Pancreas (tissue), 10 donors: ENCODE measurements at regions not wholly inside any gene's neighbourhood (a gene's known extent, or its start where the extent isn't known, plus 50 kb on each side); places are given as distances from the start of the nearest gene placed in this dataset.
A peak's percentile ranks its signal among the peaks of the same experiment; 100 is the strongest.

ENCODE experiments used
- ATAC-seq, 4 donors: fragments of 200-7000 bp; cut with Tn5 transposase; one replicate each; pipeline versions ENCODE4 v1.8.0 to v1.9.1; 2020; ENCODE audit warnings: mild to moderate bottlenecking in 4 of 4, moderate library complexity in 4 of 4
- DNase-seq, 6 donors: peaks; one replicate each; pipeline ENCODE4 v3.0.0-alpha.2; 2020
- FAIRE-seq: peaks from 2 replicates; lab custom pipeline; 2012; peaks lifted over from hg19 to GRCh38; lab: Jason Lieb, UNC
- H3K27ac ChIP-seq, 4 donors: fragments of 200-600 bp; sonication (generic); 1 replicate in 3 of 4; 2 replicates in 1 of 4; pipeline versions ENCODE4 v1.5.0 to v1.8.0; 2020
- H3K27me3 ChIP-seq, 4 donors: fragments of 200-600 bp; one replicate each; pipeline ENCODE4 v1.8.0; 2021
- H3K36me3 ChIP-seq, 3 donors: fragments of 200-600 bp; sonication (generic) in 1 of 3; one replicate each; pipeline versions ENCODE4 v1.5.0 to v1.8.0; 2020 to 2021
- H3K4me1 ChIP-seq, 3 donors: fragments of 200-600 bp; one replicate each; pipeline ENCODE4 v1.8.0; 2021
- H3K4me3 ChIP-seq, 4 donors: fragments of 200-600 bp; sonication (generic) in 2 of 4; one replicate each; pipeline versions ENCODE4 v1.5.0 to v1.8.0; 2020 to 2021
- H3K9me3 ChIP-seq, 4 donors: fragments of 200-600 bp; one replicate each; pipeline ENCODE4 v1.8.0; 2021
- CTCF ChIP-seq, 4 donors: fragments of 200-600 bp; sonication (generic) in 3 of 4; IDR thresholded peaks; one replicate each; pipeline versions ENCODE4 v1.5.0 to v1.8.0; 2021; ENCODE audit warnings: antibody characterized with exemption in 4 of 4
- WGBS, 2 donors: extraction: QIAGEN DNeasy Blood & Tissue Kit; methylation state at CpG; one replicate each; pipeline ENCODE4 v1.1.7; 2013; 5-methylcytosine and 5-hydroxymethylcytosine counted together
- intact Hi-C, 3 donors: fragments of 100-400 bp; cut with DNase I; formaldehyde crosslinking; loops; one replicate each; pipeline versions ENCODE4 v1.11.1 to v1.14.2; 2022
- donor health status: healthy with polysubstance abuse.
- donor health status: DM: no; HTN: no; CAD: no; lungs with moderate emphysema.
- donor health status: DM: no; HTN: no; CAD: no.
- donor health status: control.
- donor health status: control.
- donor health status: Bipolar disorder and iron deficiency.
- donor health status: DM: yes; HTN: yes; CAD: no.
- donor health status: DM: no; HTN: no; CAD: no.
- donor health status: DM: no; HTN: no; CAD: no.
- donor health status: DM: yes; HTN: yes; CAD: no.

- no peaks in the 10 kb centered on the region for H3K27me3 ChIP-seq
- 97 to 100% methylated on average over 1 of the region's 1 CpG for WGBS, 2 donors
- no peaks in the 10 kb centered on the region for H3K9me3 ChIP-seq
- intact Hi-C loops, result no loop called here
- H3K27ac ChIP-seq, result no peak overlapping the region
- H3K4me1 ChIP-seq, result no peaks in the 10 kb centered on the region
- ATAC-seq (no peak), FAIRE-seq (no peak), DNase-seq (no peak)
- no peaks in the 10 kb centered on the region for H3K36me3 ChIP-seq
- no peak for TF ChIP-seq CTCF (IDR thresholded peaks at IDR 0.05)
- no peak overlapping the region for H3K4me3 ChIP-seq
Measured at GRCh38 chr2:66903183-66903582, 468.3 kb downstream of the MEIS1 start.

- Histone ChIP-seq H3K36me3 (no peaks in the 10 kb centered on the region), H3K4me3 (no peak overlapping the region), H3K27me3 (no peaks in the 10 kb centered on the region), H3K9me3 (no peaks in the 10 kb centered on the region), H3K27ac (no peak overlapping the region), H3K4me1 (no peaks in the 10 kb centered on the region)
- FAIRE-seq (no peak), DNase-seq (no peak), ATAC-seq (no peak)
- intact Hi-C loops, result no loop called here
- WGBS, 2 donors, result 95% methylated on average over 9 of the region's 9 CpGs
- TF ChIP-seq CTCF (IDR thresholded peaks at IDR 0.05), result no peak
Measured at GRCh38 chr2:66903745-66904465, 469.0 kb downstream of the MEIS1 start.

GRCh38 chr2:66915237-66915636 is 480.3 kb downstream of the MEIS1 start:
- 88 to 97% methylated on average over 2 of the region's 2 CpGs for WGBS, 2 donors
- Histone ChIP-seq H3K27ac (no peak overlapping the region), H3K9me3 (no peaks in the 10 kb centered on the region), H3K27me3 (no peaks in the 10 kb centered on the region), H3K4me3 (no peak overlapping the region), H3K4me1 (peaks cover 4 to 9% (median 4%) of the 10 kb centered on the region in 3 donors), H3K36me3 (no peaks in the 10 kb centered on the region)
- intact Hi-C loops, result no loop called here
- no peak for TF ChIP-seq CTCF (IDR thresholded peaks at IDR 0.05)
- ATAC-seq (no peak), DNase-seq (no peak), FAIRE-seq (no peak)

- Histone ChIP-seq H3K9me3 (no peaks in the 10 kb centered on the region), H3K36me3 (no peaks in the 10 kb centered on the region), H3K27me3 (no peaks in the 10 kb centered on the region), H3K4me1 (peaks cover 4 to 9% (median 4%) of the 10 kb centered on the region in 3 donors), H3K27ac (no peak overlapping the region), H3K4me3 (no peak overlapping the region)
- WGBS, 2 donors, result 5 to 16% methylated on average over 1 of the region's 1 CpG
- ATAC-seq, result peak in 1 of 4 donors; percentile 48
- TF ChIP-seq CTCF (IDR thresholded peaks at IDR 0.05), result peak in 1 of 4 donors; percentile 7
- intact Hi-C loops, result no loop called here
- DNase-seq, result no peak
- FAIRE-seq, result no peak
Measured at GRCh38 chr2:66919286-66919685, 477.8 kb upstream of the ETAA1 start.

GRCh38 chr2:66920415-66920814 is 476.7 kb upstream of the ETAA1 start:
- Histone ChIP-seq H3K27me3 (no peaks in the 10 kb centered on the region), H3K4me1 (peaks cover 4 to 9% (median 4%) of the 10 kb centered on the region in 3 donors), H3K27ac (no peak overlapping the region), H3K9me3 (no peaks in the 10 kb centered on the region), H3K4me3 (no peak overlapping the region), H3K36me3 (no peaks in the 10 kb centered on the region)
- DNase-seq (no peak), ATAC-seq (no peak), FAIRE-seq (no peak)
- no peak for TF ChIP-seq CTCF (IDR thresholded peaks at IDR 0.05)
- WGBS, 2 donors, result 90 to 93% methylated on average over 2 of the region's 2 CpGs
- intact Hi-C loops, result no loop called here
